ENCODE measurements at regions not wholly inside any gene's neighbourhood (a gene's known extent, or its start where the extent isn't known, plus 50 kb on each side); places are given as distances from the start of the nearest gene placed in this dataset.

- TF ChIP-seq CTCF (IDR thresholded peaks at IDR 0.05) = no peak
- TF ChIP-seq POLR2A (IDR thresholded peaks at IDR 0.05) = no peak
Measured at GRCh38 chr3:148204131-148204530, 493.6 kb upstream of the AGTR1 start.

All from esophagus squamous epithelium (tissue), 4 donors.